GM12892 (cell line): ENCODE measurements at regions not wholly inside any gene's neighbourhood (a gene's known extent, or its start where the extent isn't known, plus 50 kb on each side); places are given as distances from the start of the nearest gene placed in this dataset.

ENCODE experiments used
- POLR2AphosphoS5 ChIP-seq: IDR thresholded peaks from 2 replicates; pipeline ENCODE4 v1.6.1; 2011; ENCODE audit warnings: low read depth, low read length, control low read depth
- TAF1 ChIP-seq: IDR thresholded peaks from 2 replicates; pipeline ENCODE4 v1.6.1; 2011; ENCODE audit warnings: low read depth, mild to moderate bottlenecking, control low read depth, low read length, borderline replicate concordance

DNA sequence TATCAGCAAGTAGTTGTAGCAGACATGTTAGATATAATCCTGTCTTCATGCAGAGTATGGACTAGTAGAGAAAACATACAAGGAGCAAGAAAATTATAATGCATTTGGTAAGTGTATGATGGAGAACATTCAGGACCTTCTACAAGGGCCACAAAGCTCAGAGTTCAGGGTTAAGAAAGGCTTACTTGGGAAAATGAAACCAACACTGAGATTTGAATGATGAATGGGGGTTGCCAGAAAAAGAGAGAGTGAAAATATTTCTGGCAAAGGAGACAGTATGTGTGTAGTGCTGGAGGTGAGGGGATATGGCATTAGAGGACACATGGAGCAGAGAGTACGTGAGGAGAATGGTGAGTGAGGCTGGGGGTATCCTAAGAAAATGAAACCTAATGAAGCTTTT is 169.8 kb upstream of the STK32A start:
- no peak for TF ChIP-seq TAF1
- TF ChIP-seq POLR2AphosphoS5, result no peak
